OCI-LY7 (cell line): ENCODE measurements at regions not wholly inside any gene's neighbourhood (a gene's known extent, or its start where the extent isn't known, plus 50 kb on each side); places are given as distances from the start of the nearest gene placed in this dataset.

Source experiments
- BruUV-seq: library from RNA; stranded (reverse); fragments of 400-500 nt; replicated peaks from 2 replicates; lab custom pipeline; 2021; lab: Mats Ljungman, UMichigan
- CTCF ChIA-PET: fragments of 300-600 bp; sonication (Branson Sonifier 250); formaldehyde crosslinking; loops from one replicate; lab custom pipeline; 2022; ENCODE audit warnings: antibody characterized with exemption; ENCODE audit not compliant: unreplicated experiment; lab: Charles Lee
- POLR2A ChIA-PET: fragments of 300-600 bp; sonication (Branson Sonifier 250); formaldehyde crosslinking; loops from one replicate; lab custom pipeline; 2022; ENCODE audit warnings: antibody characterized with exemption; lab: Charles Lee
- DNase-seq: peaks from one replicate; pipeline ENCODE4 v3.0.0-alpha.2; 2015; ENCODE audit warnings: low spot score
- H2AFZ ChIP-seq: fragments of 200-600 bp; sonication (generic), shearing (Covaris generic); 2 replicates; pipeline ENCODE4 v1.6.1; 2014; ENCODE audit warnings: mild to moderate bottlenecking, antibody characterized with exemption, low read length, moderate library complexity
- H3K27ac ChIP-seq: fragments of 200-600 bp; sonication (generic); 2 replicates; pipeline ENCODE4 v1.5.1; 2014; ENCODE audit warnings: mixed run types, low read depth, mild to moderate bottlenecking, moderate library complexity, low read length, inconsistent platforms; ENCODE audit not compliant: poor library complexity, severe bottlenecking
- H3K36me3 ChIP-seq: fragments of 200-600 bp; sonication (generic); 2 replicates; pipeline ENCODE4 v1.6.1; 2014; ENCODE audit warnings: mild to moderate bottlenecking, antibody characterized with exemption, low read length, moderate library complexity, mixed read lengths; ENCODE audit not compliant: insufficient read depth
- H3K4me1 ChIP-seq: fragments of 200-600 bp; sonication (generic); 2 replicates; pipeline ENCODE4 v1.5.1; 2014; ENCODE audit warnings: mild to moderate bottlenecking, low read length; ENCODE audit not compliant: insufficient read depth, poor library complexity, severe bottlenecking
- H3K4me2 ChIP-seq: fragments of 200-600 bp; sonication (generic); 2 replicates; pipeline ENCODE4 v1.6.1; 2014; ENCODE audit warnings: mild to moderate bottlenecking, low read length
- H3K4me3 ChIP-seq: fragments of 200-600 bp; sonication (generic); 2 replicates; pipeline ENCODE4 v1.5.1; 2014; ENCODE audit warnings: mild to moderate bottlenecking, low read depth, low read length; ENCODE audit not compliant: poor library complexity, severe bottlenecking
- H3K79me2 ChIP-seq: fragments of 200-600 bp; sonication (generic); 2 replicates; pipeline ENCODE4 v1.6.1; 2016; ENCODE audit warnings: low read depth, mild to moderate bottlenecking, low read length, moderate library complexity, mixed read lengths; ENCODE audit not compliant: insufficient read depth
- H3K9me2 ChIP-seq: fragments of 200-600 bp; sonication (generic); 2 replicates; pipeline ENCODE4 v1.6.1; 2016; ENCODE audit warnings: mild to moderate bottlenecking, low read length, mixed read lengths; ENCODE audit not compliant: insufficient read depth
- H3K9me3 ChIP-seq: fragments of 200-600 bp; sonication (generic); 2 replicates; pipeline ENCODE4 v1.6.1; 2014; ENCODE audit warnings: mild to moderate bottlenecking, mixed run types, low read length, mixed read lengths
- H4K20me1 ChIP-seq: fragments of 200-600 bp; sonication (generic); 2 replicates; pipeline ENCODE4 v1.6.1; 2014; ENCODE audit warnings: mild to moderate bottlenecking, antibody characterized with exemption, low read length, moderate library complexity, mixed read lengths; ENCODE audit not compliant: insufficient read depth
- CTCF ChIP-seq: fragments of 200-600 bp; sonication (generic); conservative IDR thresholded peaks from 2 replicates; pipeline ENCODE4 v1.5.1; 2014; ENCODE audit warnings: mild to moderate bottlenecking, antibody characterized with exemption, low read length, moderate library complexity, mixed read lengths
- EZH2phosphoT487 ChIP-seq: fragments of 200-600 bp; sonication (generic); IDR thresholded peaks from 2 replicates; pipeline ENCODE4 v1.6.1; 2018; ENCODE audit warnings: low read depth, borderline replicate concordance, mild to moderate bottlenecking, mixed run types, antibody characterized with exemption, low read length, moderate library complexity, mixed read lengths
- intact Hi-C: fragments of 100-400 bp; cut with micrococcal nuclease; formaldehyde crosslinking; loops from one replicate; pipeline ENCODE4 v1.10.0; 2022; ENCODE audit not compliant: unreplicated experiment

GRCh38 chr5:40223884-40224402 lies 455.8 kb upstream of the PTGER4 start:
- POLR2A ChIA-PET: no interaction called here
- CTCF ChIA-PET: no interaction called here
- H2AFZ ChIP-seq: no peak overlapping the region
- H4K20me1 ChIP-seq: no peaks in the 10 kb centered on the region
- no peak for TF ChIP-seq CTCF
- TF ChIP-seq EZH2phosphoT487: no peak
- H3K4me1 ChIP-seq: no peaks in the 10 kb centered on the region
- H3K4me2 ChIP-seq: no peak overlapping the region
- intact Hi-C loops: no loop called here
- H3K79me2 ChIP-seq: no peaks in the 10 kb centered on the region
- no peak overlapping the region for H3K27ac ChIP-seq
- H3K4me3 ChIP-seq: no peak overlapping the region
- no peak for DNase-seq
- no peaks in the 10 kb centered on the region for H3K9me2 ChIP-seq
- no peaks in the 10 kb centered on the region for H3K36me3 ChIP-seq
- no peaks in the 10 kb centered on the region for H3K9me3 ChIP-seq
- no TSS peak for BruUV-seq

- TF ChIP-seq EZH2phosphoT487: no peak
- TF ChIP-seq CTCF: no peak
- H3K79me2 ChIP-seq: no peaks in the 10 kb centered on the region
- no TSS peak for BruUV-seq
- no peak overlapping the region for H3K27ac ChIP-seq
- H3K9me3 ChIP-seq: no peaks in the 10 kb centered on the region
- H2AFZ ChIP-seq: no peak overlapping the region
- intact Hi-C loops: no loop called here
- no peak overlapping the region for H3K4me2 ChIP-seq
- POLR2A ChIA-PET: no interaction called here
- no peaks in the 10 kb centered on the region for H4K20me1 ChIP-seq
- CTCF ChIA-PET: no interaction called here
- no peaks in the 10 kb centered on the region for H3K4me1 ChIP-seq
- no peak for DNase-seq
- no peak overlapping the region for H3K4me3 ChIP-seq
- H3K9me2 ChIP-seq: no peaks in the 10 kb centered on the region
- no peaks in the 10 kb centered on the region for H3K36me3 ChIP-seq
Observed at GRCh38 chr5:40221796-40222195, 457.9 kb upstream of the PTGER4 start.

GRCh38 chr5:40221255-40221654 lies 458.5 kb upstream of the PTGER4 start:
- no peaks in the 10 kb centered on the region for H3K9me3 ChIP-seq
- H3K9me2 ChIP-seq: no peaks in the 10 kb centered on the region
- H4K20me1 ChIP-seq: no peaks in the 10 kb centered on the region
- H3K27ac ChIP-seq: no peak overlapping the region
- ChIA-PET CTCF (no interaction called here), POLR2A (no interaction called here)
- BruUV-seq: no TSS peak
- H3K4me3 ChIP-seq: no peak overlapping the region
- TF ChIP-seq EZH2phosphoT487 (no peak), CTCF (no peak)
- intact Hi-C loops: no loop called here
- DNase-seq: no peak
- H3K79me2 ChIP-seq: no peaks in the 10 kb centered on the region
- no peaks in the 10 kb centered on the region for H3K36me3 ChIP-seq
- H3K4me1 ChIP-seq: no peaks in the 10 kb centered on the region
- H2AFZ ChIP-seq: no peak overlapping the region
- no peak overlapping the region for H3K4me2 ChIP-seq
